ENCODE measurements at regions not wholly inside any gene's neighbourhood (a gene's known extent, or its start where the extent isn't known, plus 50 kb on each side); places are given as distances from the start of the nearest gene placed in this dataset.

DNA sequence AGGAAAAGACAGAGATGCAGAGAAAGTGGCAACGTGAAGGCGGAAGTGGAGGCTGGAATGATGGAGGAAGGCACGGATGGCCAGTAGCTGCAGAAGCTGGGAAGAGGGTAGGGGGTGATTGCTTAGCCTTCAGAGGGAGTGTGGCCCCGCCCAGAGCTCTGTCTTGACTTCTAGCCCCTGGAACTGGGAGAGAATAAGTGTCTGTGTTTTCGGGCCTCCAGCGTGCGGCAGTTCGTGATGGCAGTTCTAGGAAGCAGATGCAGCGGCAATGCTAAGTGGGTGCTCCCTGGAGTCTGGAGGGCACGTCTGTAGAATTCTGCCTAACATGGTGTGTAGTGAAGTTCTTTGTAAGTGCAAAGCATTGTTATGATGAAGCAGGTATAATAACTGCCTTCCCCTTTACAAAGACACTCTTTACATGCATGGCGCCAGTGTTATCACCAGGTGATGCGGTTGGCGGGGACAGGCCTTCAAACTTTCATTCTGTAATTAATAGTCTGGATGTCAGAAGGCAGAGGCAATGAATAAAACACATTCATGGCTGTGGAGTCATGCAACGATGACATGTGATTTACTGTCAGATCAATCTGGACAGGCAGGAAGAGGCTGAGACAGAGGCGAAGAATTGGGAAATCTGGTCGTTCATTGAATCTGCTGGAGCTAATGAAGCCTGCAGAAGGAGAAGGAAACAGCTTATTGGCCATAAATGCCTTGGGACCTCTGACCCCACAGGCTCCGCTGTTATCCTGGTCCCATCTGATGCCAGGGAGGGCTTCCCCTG lies 228.6 kb downstream of the GLRX3 start:
- DNase-seq (ENCODE audit: low read depth in 2 of 2) = no peak
- no peak overlapping the region for H3K4me3 ChIP-seq (replicated peaks in 1 of 2; ENCODE audit: low read depth in 2 of 2, low read length in 2 of 2)
- TF ChIP-seq, protein P1, sequence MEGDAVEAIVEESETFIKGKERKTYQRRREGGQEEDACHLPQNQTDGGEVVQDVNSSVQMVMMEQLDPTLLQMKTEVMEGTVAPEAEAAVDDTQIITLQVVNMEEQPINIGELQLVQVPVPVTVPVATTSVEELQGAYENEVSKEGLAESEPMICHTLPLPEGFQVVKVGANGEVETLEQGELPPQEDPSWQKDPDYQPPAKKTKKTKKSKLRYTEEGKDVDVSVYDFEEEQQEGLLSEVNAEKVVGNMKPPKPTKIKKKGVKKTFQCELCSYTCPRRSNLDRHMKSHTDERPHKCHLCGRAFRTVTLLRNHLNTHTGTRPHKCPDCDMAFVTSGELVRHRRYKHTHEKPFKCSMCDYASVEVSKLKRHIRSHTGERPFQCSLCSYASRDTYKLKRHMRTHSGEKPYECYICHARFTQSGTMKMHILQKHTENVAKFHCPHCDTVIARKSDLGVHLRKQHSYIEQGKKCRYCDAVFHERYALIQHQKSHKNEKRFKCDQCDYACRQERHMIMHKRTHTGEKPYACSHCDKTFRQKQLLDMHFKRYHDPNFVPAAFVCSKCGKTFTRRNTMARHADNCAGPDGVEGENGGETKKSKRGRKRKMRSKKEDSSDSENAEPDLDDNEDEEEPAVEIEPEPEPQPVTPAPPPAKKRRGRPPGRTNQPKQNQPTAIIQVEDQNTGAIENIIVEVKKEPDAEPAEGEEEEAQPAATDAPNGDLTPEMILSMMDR (IDR thresholded peaks at IDR 0.05; ENCODE audit: low read depth, low read length) = no peak

GRCh38 chr10:130368761-130369560 lies 232.8 kb downstream of the GLRX3 start:
- DNase-seq (ENCODE audit: low read depth in 2 of 2) = no peak
- H3K4me3 ChIP-seq (replicated peaks in 1 of 2; ENCODE audit: low read depth in 2 of 2, low read length in 2 of 2) = no peak overlapping the region
- TF ChIP-seq, protein P1 (IDR thresholded peaks at IDR 0.05; ENCODE audit: low read depth, low read length) = no peak

GRCh38 chr10:130369645-130370381 lies 233.6 kb downstream of the GLRX3 start:
- DNase-seq (ENCODE audit: low read depth in 2 of 2) = no peak
- TF ChIP-seq, protein P1 (IDR thresholded peaks at IDR 0.05; ENCODE audit: low read depth, low read length) = no peak
- H3K4me3 ChIP-seq (replicated peaks in 1 of 2; ENCODE audit: low read depth in 2 of 2, low read length in 2 of 2) = no peak overlapping the region

- H3K4me3 ChIP-seq (replicated peaks in 1 of 2; ENCODE audit: low read depth in 2 of 2, low read length in 2 of 2) = no peak overlapping the region
- no peak for DNase-seq (ENCODE audit: low read depth in 2 of 2)
- TF ChIP-seq, protein P1 (IDR thresholded peaks at IDR 0.05; ENCODE audit: low read depth, low read length) = no peak
These were observed 234.5 kb downstream of the GLRX3 start for GRCh38 chr10:130370721-130371120.

- TF ChIP-seq, protein P1 (IDR thresholded peaks at IDR 0.05; ENCODE audit: low read depth, low read length) = no peak
- DNase-seq (ENCODE audit: low read depth in 2 of 2) = no peak
- H3K4me3 ChIP-seq (replicated peaks in 1 of 2; ENCODE audit: low read depth in 2 of 2, low read length in 2 of 2) = no peak overlapping the region
These were observed 235.0 kb downstream of the GLRX3 start for GRCh38 chr10:130371156-130371555.

DNA sequence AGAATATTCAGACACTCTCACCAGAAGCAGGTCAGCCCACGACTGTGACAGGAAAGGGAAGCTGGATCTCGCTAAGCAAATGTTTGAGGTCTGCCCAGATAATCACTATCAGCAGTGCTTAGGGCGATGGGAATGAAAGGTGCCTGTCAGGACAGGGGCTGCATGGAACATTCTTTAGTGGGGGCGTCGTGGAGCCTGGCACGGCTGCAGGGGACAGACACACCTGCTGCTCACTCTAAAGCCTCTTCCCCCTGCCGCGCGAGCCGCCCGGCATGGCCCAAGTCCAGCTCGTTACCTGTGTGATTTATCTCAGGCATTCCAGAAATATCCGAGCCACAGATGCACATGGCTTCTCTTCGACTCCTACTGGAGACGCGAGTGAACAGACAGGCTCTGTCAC lies 235.5 kb downstream of the GLRX3 start:
- TF ChIP-seq, protein P1 (IDR thresholded peaks at IDR 0.05; ENCODE audit: low read depth, low read length) = no peak
- no peak overlapping the region for H3K4me3 ChIP-seq (replicated peaks in 1 of 2; ENCODE audit: low read depth in 2 of 2, low read length in 2 of 2)
- DNase-seq (ENCODE audit: low read depth in 2 of 2) = no peak
